ENCODE measurements at regions not wholly inside any gene's neighbourhood (a gene's known extent, or its start where the extent isn't known, plus 50 kb on each side); places are given as distances from the start of the nearest gene placed in this dataset.

DNA sequence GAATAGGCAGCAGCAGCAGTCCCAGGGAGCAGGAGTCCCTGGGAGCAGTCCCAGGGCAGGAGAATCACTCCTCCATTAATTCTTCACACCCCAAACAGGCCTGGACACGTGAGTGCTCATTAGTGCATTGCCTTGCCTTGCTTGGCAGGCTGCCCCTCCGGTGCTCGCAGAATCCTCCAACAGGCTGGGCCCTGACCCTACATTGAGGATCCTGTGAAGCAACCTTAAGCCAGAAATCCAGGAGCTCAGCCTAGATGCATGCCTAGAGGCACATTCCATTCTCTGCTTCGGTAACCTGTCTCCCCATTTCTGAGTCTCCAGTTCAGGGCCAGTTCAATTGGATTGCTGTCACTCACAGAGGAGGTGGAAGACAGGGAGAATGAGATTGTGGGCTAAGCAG lies 97.4 kb upstream of the LRATD1 start:
- no peak for DNase-seq (ENCODE audit: low read depth)
- no peak for TF ChIP-seq CTCF (IDR thresholded peaks at IDR 0.05; ENCODE audit: insufficient read depth, low read depth, low read length, missing control alignments)
- no peak overlapping the region for H3K4me3 ChIP-seq (ENCODE audit: low read depth, low read length)

GRCh38 chr2:14536976-14537375 lies 95.5 kb upstream of the LRATD1 start:
- H3K4me3 ChIP-seq (ENCODE audit: low read depth, low read length): no peak overlapping the region
- DNase-seq (ENCODE audit: low read depth): no peak
- TF ChIP-seq CTCF (IDR thresholded peaks at IDR 0.05; ENCODE audit: insufficient read depth, low read depth, low read length, missing control alignments): no peak

DNA sequence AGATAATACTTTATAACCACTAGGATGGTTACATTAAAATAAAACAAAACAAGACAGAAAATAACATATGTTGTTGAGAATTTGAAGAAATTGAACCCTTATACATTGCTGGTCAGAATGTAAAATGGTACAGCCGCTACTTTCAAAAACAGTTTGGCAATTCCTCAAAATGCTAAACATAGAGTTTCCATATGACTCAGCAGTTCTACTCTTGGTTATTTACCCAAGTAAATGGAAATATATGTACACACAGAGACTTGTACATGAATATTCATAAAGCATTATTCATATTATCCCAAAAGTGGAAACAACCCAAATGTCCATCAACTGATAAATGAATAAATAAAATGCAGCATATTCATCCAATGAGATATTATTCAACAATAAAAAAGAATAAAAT lies 92.5 kb upstream of the LRATD1 start:
- peak; percentile 28 for DNase-seq (ENCODE audit: low read depth)
- TF ChIP-seq CTCF (IDR thresholded peaks at IDR 0.05; ENCODE audit: insufficient read depth, low read depth, low read length, missing control alignments): no peak
- H3K4me3 ChIP-seq (ENCODE audit: low read depth, low read length): no peak overlapping the region

DNA sequence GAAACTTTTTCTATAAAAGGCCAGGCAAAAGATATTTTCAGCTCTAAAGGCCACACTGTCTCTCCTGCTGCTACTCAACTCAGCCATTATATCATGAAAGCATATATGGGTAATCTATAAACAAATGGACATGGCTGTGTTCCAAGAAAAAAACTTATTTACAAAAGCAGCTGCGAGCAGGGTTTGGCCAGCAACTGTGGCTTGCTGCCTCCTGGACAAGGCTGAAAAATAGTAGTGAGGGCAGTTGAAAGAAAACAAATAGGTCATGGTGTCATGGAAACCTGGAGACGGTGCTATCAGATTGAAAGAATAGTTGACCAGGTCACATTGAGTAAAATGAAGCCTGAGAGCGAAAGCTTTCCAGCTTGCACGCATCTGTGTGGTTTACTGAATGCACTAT lies 89.2 kb upstream of the LRATD1 start:
- no peak overlapping the region for H3K4me3 ChIP-seq (ENCODE audit: low read depth, low read length)
- TF ChIP-seq CTCF (IDR thresholded peaks at IDR 0.05; ENCODE audit: insufficient read depth, low read depth, low read length, missing control alignments): no peak
- peak; percentile 5 for DNase-seq (ENCODE audit: low read depth)

- peak; percentile 23 for DNase-seq (ENCODE audit: low read depth)
- no peak for TF ChIP-seq CTCF (IDR thresholded peaks at IDR 0.05; ENCODE audit: insufficient read depth, low read depth, low read length, missing control alignments)
- H3K4me3 ChIP-seq (ENCODE audit: low read depth, low read length): no peak overlapping the region
These were observed 88.3 kb upstream of the LRATD1 start for GRCh38 chr2:14544247-14544646.

- DNase-seq (ENCODE audit: low read depth): no peak
- no peak overlapping the region for H3K4me3 ChIP-seq (ENCODE audit: low read depth, low read length)
- TF ChIP-seq CTCF (IDR thresholded peaks at IDR 0.05; ENCODE audit: insufficient read depth, low read depth, low read length, missing control alignments): no peak
These were observed 84.7 kb upstream of the LRATD1 start for GRCh38 chr2:14547830-14548229.

DNA sequence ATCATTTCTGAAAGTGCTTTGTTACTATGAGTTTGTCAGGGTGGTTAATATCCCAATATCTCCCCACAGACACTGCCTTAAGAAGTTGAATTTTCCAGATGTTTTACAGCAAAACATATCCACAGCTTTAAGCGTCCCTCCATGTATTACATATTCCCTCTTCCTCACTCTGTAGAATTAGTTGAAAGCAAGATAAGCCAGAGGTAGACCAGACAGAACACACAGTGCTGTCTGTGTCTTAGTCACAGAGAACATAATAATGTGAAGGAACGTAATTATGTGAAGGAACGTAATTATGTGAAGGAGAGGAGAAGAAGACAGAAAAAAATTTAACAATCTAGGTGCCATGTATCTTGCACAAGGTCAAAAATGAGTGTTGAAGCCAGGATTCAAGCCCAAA lies 81.9 kb upstream of the LRATD1 start:
- DNase-seq (ENCODE audit: low read depth): no peak
- TF ChIP-seq CTCF (IDR thresholded peaks at IDR 0.05; ENCODE audit: insufficient read depth, low read depth, low read length, missing control alignments): no peak
- H3K4me3 ChIP-seq (ENCODE audit: low read depth, low read length): no peak overlapping the region
